ENCODE measurements at regions not wholly inside any gene's neighbourhood (a gene's known extent, or its start where the extent isn't known, plus 50 kb on each side); places are given as distances from the start of the nearest gene placed in this dataset.

DNA sequence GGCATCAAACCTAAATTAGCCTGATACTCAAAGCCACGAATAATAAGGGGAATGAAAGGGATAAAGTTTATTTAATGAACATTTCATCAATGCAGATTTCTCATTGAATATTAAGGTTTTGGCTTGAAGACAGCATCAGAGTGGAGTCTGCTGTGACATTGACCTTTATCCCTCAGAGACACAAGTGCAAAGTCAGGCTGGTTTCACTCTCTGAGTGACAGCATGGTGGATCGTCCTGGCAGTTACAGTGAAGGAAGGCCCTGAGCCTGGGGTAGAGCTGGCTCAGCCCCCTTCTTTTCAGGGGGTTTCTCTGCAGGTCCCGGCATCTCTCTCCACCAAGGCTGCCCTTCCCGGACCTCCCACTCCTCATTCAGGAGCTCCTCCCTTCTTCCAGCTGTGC is 503.1 kb downstream of the PREX1 start:
- CTCF ChIA-PET, result no interaction called here

GRCh38 chr20:48321271-48321670 is 506.5 kb downstream of the PREX1 start:
- Mint-ChIP-seq H3K27me3 (ENCODE audit: unreplicated experiment) (peaks cover 60% of the 10 kb centered on the region), H3K4me3 (ENCODE audit: low read depth, unreplicated experiment) (no peak overlapping the region), H3K4me1 (ENCODE audit: low read depth, unreplicated experiment) (no peaks in the 10 kb centered on the region), H3K9me3 (ENCODE audit: low read depth, unreplicated experiment) (no peaks in the 10 kb centered on the region), H3K36me3 (ENCODE audit: insufficient read depth, unreplicated experiment) (no peaks in the 10 kb centered on the region), H3K27ac (ENCODE audit: unreplicated experiment) (no peak overlapping the region)
- DNase-seq, result no peak
- TF ChIP-seq, protein P1, sequence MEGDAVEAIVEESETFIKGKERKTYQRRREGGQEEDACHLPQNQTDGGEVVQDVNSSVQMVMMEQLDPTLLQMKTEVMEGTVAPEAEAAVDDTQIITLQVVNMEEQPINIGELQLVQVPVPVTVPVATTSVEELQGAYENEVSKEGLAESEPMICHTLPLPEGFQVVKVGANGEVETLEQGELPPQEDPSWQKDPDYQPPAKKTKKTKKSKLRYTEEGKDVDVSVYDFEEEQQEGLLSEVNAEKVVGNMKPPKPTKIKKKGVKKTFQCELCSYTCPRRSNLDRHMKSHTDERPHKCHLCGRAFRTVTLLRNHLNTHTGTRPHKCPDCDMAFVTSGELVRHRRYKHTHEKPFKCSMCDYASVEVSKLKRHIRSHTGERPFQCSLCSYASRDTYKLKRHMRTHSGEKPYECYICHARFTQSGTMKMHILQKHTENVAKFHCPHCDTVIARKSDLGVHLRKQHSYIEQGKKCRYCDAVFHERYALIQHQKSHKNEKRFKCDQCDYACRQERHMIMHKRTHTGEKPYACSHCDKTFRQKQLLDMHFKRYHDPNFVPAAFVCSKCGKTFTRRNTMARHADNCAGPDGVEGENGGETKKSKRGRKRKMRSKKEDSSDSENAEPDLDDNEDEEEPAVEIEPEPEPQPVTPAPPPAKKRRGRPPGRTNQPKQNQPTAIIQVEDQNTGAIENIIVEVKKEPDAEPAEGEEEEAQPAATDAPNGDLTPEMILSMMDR (IDR thresholded peaks at IDR 0.05; ENCODE audit: unreplicated experiment), result no peak
- no TSS peak for BruUV-seq (replicated peaks)
- intact Hi-C loops (cut with micrococcal nuclease; ENCODE audit: unreplicated experiment), result no loop called here
- CTCF ChIA-PET, result no interaction called here

More for the DNA sequence above, 503.1 kb downstream of the PREX1 start:
- intact Hi-C loops (cut with micrococcal nuclease; ENCODE audit: unreplicated experiment), result no loop called here
- Mint-ChIP-seq H3K27me3 (ENCODE audit: unreplicated experiment) (peaks cover 39% of the 10 kb centered on the region), H3K4me1 (ENCODE audit: low read depth, unreplicated experiment) (no peaks in the 10 kb centered on the region), H3K9me3 (ENCODE audit: low read depth, unreplicated experiment) (no peaks in the 10 kb centered on the region), H3K27ac (ENCODE audit: unreplicated experiment) (no peak overlapping the region), H3K4me3 (ENCODE audit: low read depth, unreplicated experiment) (no peak overlapping the region), H3K36me3 (ENCODE audit: insufficient read depth, unreplicated experiment) (no peaks in the 10 kb centered on the region)
- DNase-seq, result no peak
- TF ChIP-seq, protein P1 (IDR thresholded peaks at IDR 0.05; ENCODE audit: unreplicated experiment), result no peak
- BruUV-seq (replicated peaks), result no TSS peak

DNA sequence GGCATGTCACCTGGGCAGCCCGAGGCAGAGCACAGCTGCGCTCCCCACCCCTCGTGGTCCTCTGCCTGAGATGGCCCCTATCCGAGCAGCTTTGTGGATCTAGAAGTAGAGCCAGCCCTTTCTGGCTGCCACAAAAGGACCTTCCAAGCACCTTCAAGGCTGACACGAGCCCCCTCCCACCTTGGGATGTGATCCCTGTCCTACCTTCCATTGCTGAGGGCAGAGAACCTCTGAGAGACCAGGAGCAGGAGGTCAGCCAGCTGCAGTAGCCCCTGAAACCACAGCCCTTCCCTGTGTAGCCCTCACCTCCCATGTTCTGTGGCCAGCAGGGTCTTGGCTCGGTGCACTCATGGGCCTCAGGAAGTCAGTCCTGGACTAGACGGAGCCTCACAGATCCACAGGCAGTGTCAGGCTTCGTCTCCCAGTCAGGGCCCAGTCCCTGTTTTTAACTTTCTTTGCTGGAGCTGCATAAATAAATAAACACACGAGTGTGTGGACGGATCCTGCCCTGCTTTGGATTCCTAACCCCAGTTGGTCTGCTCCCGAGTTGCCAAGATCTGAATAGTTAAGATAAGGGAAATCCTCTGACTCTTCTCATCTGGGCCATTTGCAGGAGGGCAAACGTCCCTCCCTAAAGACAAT is 507.7 kb downstream of the PREX1 start:
- H3K27ac Mint-ChIP-seq (ENCODE audit: unreplicated experiment), result no peak overlapping the region

GRCh38 chr20:48317578-48317977 is 510.2 kb downstream of the PREX1 start:
- H3K9me3 Mint-ChIP-seq (ENCODE audit: low read depth, unreplicated experiment), result no peaks in the 10 kb centered on the region
- TF ChIP-seq, protein P1 (IDR thresholded peaks at IDR 0.05; ENCODE audit: unreplicated experiment), result no peak
- intact Hi-C loops (cut with micrococcal nuclease; ENCODE audit: unreplicated experiment), result no loop called here
- H3K36me3 Mint-ChIP-seq (ENCODE audit: insufficient read depth, unreplicated experiment), result no peaks in the 10 kb centered on the region
- H3K4me3 Mint-ChIP-seq (ENCODE audit: low read depth, unreplicated experiment), result no peak overlapping the region
- no TSS peak for BruUV-seq (replicated peaks)
- H3K27ac Mint-ChIP-seq (ENCODE audit: unreplicated experiment), result no peak overlapping the region
- peaks cover 66% of the 10 kb centered on the region for H3K27me3 Mint-ChIP-seq (ENCODE audit: unreplicated experiment)
- CTCF ChIA-PET, result no interaction called here
- DNase-seq, result no peak
- H3K4me1 Mint-ChIP-seq (ENCODE audit: low read depth, unreplicated experiment), result no peaks in the 10 kb centered on the region

More for the DNA sequence above, 507.7 kb downstream of the PREX1 start:
- intact Hi-C loops (cut with micrococcal nuclease; ENCODE audit: unreplicated experiment), result no loop called here
- CTCF ChIA-PET, result interaction anchor here (0.5 kb wide), 1 partner anchor 255 kb away, joined by 3 read pairs; no protein-coding TSS in a partner anchor
- DNase-seq, result no peak
- H3K27me3 Mint-ChIP-seq (ENCODE audit: unreplicated experiment), result peaks cover 52% of the 10 kb centered on the region
- no TSS peak for BruUV-seq (replicated peaks)
- no peaks in the 10 kb centered on the region for H3K4me1 Mint-ChIP-seq (ENCODE audit: low read depth, unreplicated experiment)
- TF ChIP-seq, protein P1 (IDR thresholded peaks at IDR 0.05; ENCODE audit: unreplicated experiment), result no peak
- no peaks in the 10 kb centered on the region for H3K9me3 Mint-ChIP-seq (ENCODE audit: low read depth, unreplicated experiment)
- H3K4me3 Mint-ChIP-seq (ENCODE audit: low read depth, unreplicated experiment), result no peak overlapping the region
- H3K36me3 Mint-ChIP-seq (ENCODE audit: insufficient read depth, unreplicated experiment), result no peaks in the 10 kb centered on the region
